Ovary (tissue), 7 donors: ENCODE measurements at regions not wholly inside any gene's neighbourhood (a gene's known extent, or its start where the extent isn't known, plus 50 kb on each side); places are given as distances from the start of the nearest gene placed in this dataset.

Experiments
- DNase-seq, 5 donors: peaks; one replicate each; pipeline ENCODE4 v3.0.0-alpha.2; 2019 to 2020
- H3K27ac ChIP-seq, 2 donors: fragments of 200-600 bp; one replicate each; pipeline versions ENCODE4 v1.5.1 to v1.8.0; 2019 to 2022
- H3K27me3 ChIP-seq: fragments of 200-600 bp; one replicate; pipeline ENCODE4 v1.8.0; 2022
- H3K36me3 ChIP-seq: fragments of 200-600 bp; sonication (generic); one replicate; pipeline ENCODE4 v1.5.1; 2019
- H3K4me1 ChIP-seq: one replicate; pipeline ENCODE4 v1.8.1; 2013; ENCODE audit warnings: mild to moderate bottlenecking, moderate library complexity; ENCODE audit not compliant: insufficient read depth
- H3K4me3 ChIP-seq: fragments of 200-600 bp; sonication (generic); one replicate; pipeline ENCODE4 v1.5.1; 2017
- H3K9me3 ChIP-seq, 2 donors: fragments of 200-600 bp in 1 of 2; sonication (generic) in 1 of 2; one replicate each; pipeline versions ENCODE4 v1.5.1 to v1.8.1; 2013 to 2019; ENCODE audit warnings: mild to moderate bottlenecking in 1 of 2, moderate library complexity in 1 of 2
- EP300 ChIP-seq: sonication (generic); formaldehyde crosslinking; IDR thresholded peaks from one replicate; pipeline ENCODE4 v1.6.1; 2017; ENCODE audit warnings: antibody characterized with exemption
- POLR2A ChIP-seq: fragments of 450-650 bp; IDR thresholded peaks from one replicate; pipeline ENCODE4 v1.6.1; 2017; ENCODE audit warnings: antibody characterized with exemption, mild to moderate bottlenecking, moderate library complexity
- WGBS, 3 donors: extraction: QIAGEN DNeasy Blood & Tissue Kit in 1 of 3; methylation state at CpG; one replicate each; pipeline versions ENCODE4 v1.1.5 to v1.1.7; 2013 to 2017; 5-methylcytosine and 5-hydroxymethylcytosine counted together
- intact Hi-C, 4 donors: fragments of 100-400 bp; cut with DNase I; formaldehyde crosslinking; loops; one replicate each; pipeline versions ENCODE4 v1.11.0 to v1.15.1; 2022 to 2023
- TF ChIP-seq, protein P1 (sequence below), 3 donors: fragments of 450-650 bp in 2 of 3; fragments of 200-600 bp in 1 of 3; IDR thresholded peaks; one replicate each; pipeline versions ENCODE4 v1.5.1 to v1.8.0; 2016 to 2022; ENCODE audit warnings: antibody characterized with exemption in 3 of 3, mild to moderate bottlenecking in 1 of 3
- donor health status: DM: no; HTN: no; CAD: no; lungs with moderate emphysema.
- donor health status: DM: no; HTN: no; CAD: no.
- donor health status: Bipolar disorder and iron deficiency.
- donor health status: DM: no; HTN: no; CAD: no.
- donor health status: DM: yes; HTN: yes; CAD: no.

- TF ChIP-seq POLR2A (no peak), EP300 (no peak)
- TF ChIP-seq, protein P1, sequence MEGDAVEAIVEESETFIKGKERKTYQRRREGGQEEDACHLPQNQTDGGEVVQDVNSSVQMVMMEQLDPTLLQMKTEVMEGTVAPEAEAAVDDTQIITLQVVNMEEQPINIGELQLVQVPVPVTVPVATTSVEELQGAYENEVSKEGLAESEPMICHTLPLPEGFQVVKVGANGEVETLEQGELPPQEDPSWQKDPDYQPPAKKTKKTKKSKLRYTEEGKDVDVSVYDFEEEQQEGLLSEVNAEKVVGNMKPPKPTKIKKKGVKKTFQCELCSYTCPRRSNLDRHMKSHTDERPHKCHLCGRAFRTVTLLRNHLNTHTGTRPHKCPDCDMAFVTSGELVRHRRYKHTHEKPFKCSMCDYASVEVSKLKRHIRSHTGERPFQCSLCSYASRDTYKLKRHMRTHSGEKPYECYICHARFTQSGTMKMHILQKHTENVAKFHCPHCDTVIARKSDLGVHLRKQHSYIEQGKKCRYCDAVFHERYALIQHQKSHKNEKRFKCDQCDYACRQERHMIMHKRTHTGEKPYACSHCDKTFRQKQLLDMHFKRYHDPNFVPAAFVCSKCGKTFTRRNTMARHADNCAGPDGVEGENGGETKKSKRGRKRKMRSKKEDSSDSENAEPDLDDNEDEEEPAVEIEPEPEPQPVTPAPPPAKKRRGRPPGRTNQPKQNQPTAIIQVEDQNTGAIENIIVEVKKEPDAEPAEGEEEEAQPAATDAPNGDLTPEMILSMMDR (IDR thresholded peaks at IDR 0.05) = no peak
- WGBS, 3 donors = 86 to 90% (median 90%) methylated on average over 13 to 23 of the region's 23 CpGs
- H3K4me3 ChIP-seq = no peak overlapping the region
- DNase-seq = no peak
- no peaks in the 10 kb centered on the region for H3K9me3 ChIP-seq
- no peaks in the 10 kb centered on the region for H3K36me3 ChIP-seq
- no peak overlapping the region for H3K27ac ChIP-seq
- H3K27me3 ChIP-seq = no peaks in the 10 kb centered on the region
- intact Hi-C loops = no loop called here
- no peaks in the 10 kb centered on the region for H3K4me1 ChIP-seq
Measured at GRCh38 chr6:23855497-23856116, 270.4 kb upstream of the NRSN1 start.

- Histone ChIP-seq H3K27me3 (no peaks in the 10 kb centered on the region), H3K4me1 (no peaks in the 10 kb centered on the region), H3K36me3 (no peaks in the 10 kb centered on the region), H3K9me3 (no peaks in the 10 kb centered on the region), H3K27ac (no peak overlapping the region), H3K4me3 (no peak overlapping the region)
- TF ChIP-seq POLR2A = no peak
- TF ChIP-seq EP300 = no peak
- TF ChIP-seq, protein P1 (IDR thresholded peaks at IDR 0.05) = no peak
- intact Hi-C loops = no loop called here
- DNase-seq = no peak
Measured at GRCh38 chr6:23870496-23870895, 255.5 kb upstream of the NRSN1 start.

DNA sequence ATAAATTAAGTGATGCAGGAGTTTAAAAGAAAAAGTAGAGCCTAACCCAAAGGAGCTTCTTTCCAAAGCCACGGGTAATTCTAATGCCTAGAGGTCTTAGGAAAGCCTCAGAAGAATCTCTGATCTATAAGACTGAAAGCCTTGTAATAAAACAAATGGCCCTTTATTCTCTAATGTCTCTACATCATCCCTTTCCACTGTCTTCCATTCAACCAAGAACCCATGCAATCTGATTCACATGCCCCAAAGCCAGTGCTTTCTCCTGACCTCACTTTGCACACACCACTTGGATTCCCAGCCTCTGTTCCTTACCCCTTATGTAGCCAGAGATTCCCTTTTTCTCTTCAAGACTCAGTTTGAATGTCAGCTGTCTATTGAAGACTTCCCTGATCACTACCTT, 252.9 kb upstream of the NRSN1 start:
- no peak overlapping the region for H3K27ac ChIP-seq
- H3K4me1 ChIP-seq = no peaks in the 10 kb centered on the region
- no peaks in the 10 kb centered on the region for H3K27me3 ChIP-seq
- H3K9me3 ChIP-seq = no peaks in the 10 kb centered on the region
- H3K4me3 ChIP-seq = no peak overlapping the region
- TF ChIP-seq, protein P1 (IDR thresholded peaks at IDR 0.05) = no peak
- no peak for TF ChIP-seq EP300
- TF ChIP-seq POLR2A = no peak
- WGBS, 3 donors = 77 to 88% (median 82%) methylated on average over 1 of the region's 1 CpG
- H3K36me3 ChIP-seq = no peaks in the 10 kb centered on the region
- intact Hi-C loops = no loop called here
- no peak for DNase-seq

DNA sequence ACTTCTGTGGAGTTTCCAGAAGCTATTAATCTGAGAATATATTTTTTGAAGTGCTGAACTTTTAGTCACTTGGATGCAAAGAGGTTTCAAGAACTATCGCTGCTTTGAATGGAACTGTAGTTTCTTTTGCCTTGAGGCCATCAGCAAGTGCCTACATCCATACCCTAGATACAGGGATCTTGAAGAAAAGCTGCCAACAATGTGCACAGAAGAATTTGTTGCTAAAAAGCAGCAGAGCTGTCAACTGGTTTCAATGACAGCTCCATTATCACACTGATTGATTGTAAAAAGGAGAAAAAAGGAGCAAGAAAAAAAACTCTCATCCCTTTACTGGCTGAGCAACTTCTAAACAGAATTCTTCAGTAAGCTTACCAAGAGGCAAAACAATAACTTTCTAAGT, 251.0 kb upstream of the NRSN1 start:
- H3K4me3 ChIP-seq = no peak overlapping the region
- DNase-seq = no peak
- H3K27me3 ChIP-seq = no peaks in the 10 kb centered on the region
- no peaks in the 10 kb centered on the region for H3K4me1 ChIP-seq
- no peaks in the 10 kb centered on the region for H3K9me3 ChIP-seq
- no peaks in the 10 kb centered on the region for H3K36me3 ChIP-seq
- intact Hi-C loops = no loop called here
- TF ChIP-seq, protein P1 (IDR thresholded peaks at IDR 0.05) = no peak
- no peak overlapping the region for H3K27ac ChIP-seq
- 57 to 79% (median 58%) methylated on average over 1 of the region's 1 CpG for WGBS, 3 donors

- TF ChIP-seq, protein P1 (IDR thresholded peaks at IDR 0.05) = no peak
- TF ChIP-seq POLR2A = no peak
- no peak for TF ChIP-seq EP300
- H3K9me3 ChIP-seq = no peaks in the 10 kb centered on the region
- H3K27ac ChIP-seq = no peak overlapping the region
- intact Hi-C loops = no loop called here
- no peaks in the 10 kb centered on the region for H3K4me1 ChIP-seq
- no peaks in the 10 kb centered on the region for H3K36me3 ChIP-seq
- no peak for DNase-seq
- H3K27me3 ChIP-seq = no peaks in the 10 kb centered on the region
- no peak overlapping the region for H3K4me3 ChIP-seq
- 80 to 88% (median 84%) methylated on average over 3 of the region's 3 CpGs for WGBS, 3 donors
Measured at GRCh38 chr6:23879816-23880215, 246.2 kb upstream of the NRSN1 start.
